ENCODE measurements at regions not wholly inside any gene's neighbourhood (a gene's known extent, or its start where the extent isn't known, plus 50 kb on each side); places are given as distances from the start of the nearest gene placed in this dataset.

DNA sequence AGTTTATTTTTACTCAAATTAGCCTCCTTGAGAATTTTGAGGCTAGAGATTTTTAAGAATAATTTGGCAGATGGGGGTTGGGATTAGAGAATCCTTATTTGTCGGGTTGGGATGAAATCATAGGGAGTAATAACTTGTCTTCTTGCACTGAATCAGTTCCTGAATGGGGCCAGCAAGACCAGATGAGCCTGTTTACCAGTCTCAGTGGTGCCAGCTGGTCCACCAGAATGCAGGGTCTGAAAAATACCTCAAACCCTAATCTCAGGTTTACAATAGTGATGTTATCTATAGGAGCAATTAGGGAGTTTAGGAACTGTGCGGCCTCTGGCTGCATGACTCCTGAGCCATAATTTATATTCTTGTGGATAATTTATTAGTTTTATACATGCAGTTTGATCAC, 705.9 kb upstream of the AGA start:
- TF ChIP-seq POLR2A (IDR thresholded peaks at IDR 0.05) (no peak), CTCF (IDR thresholded peaks at IDR 0.05) (no peak)

Data from heart left ventricle (tissue), 13 donors.